SK-N-SH (cell line): ENCODE measurements at regions not wholly inside any gene's neighbourhood (a gene's known extent, or its start where the extent isn't known, plus 50 kb on each side); places are given as distances from the start of the nearest gene placed in this dataset.

Source experiments
- CTCF ChIP-seq: fragments of 200-600 bp; sonication (generic); IDR thresholded peaks from 2 replicates; pipeline ENCODE4 v1.6.1; 2017; ENCODE audit warnings: antibody characterized with exemption, mild to moderate bottlenecking, moderate library complexity
- EP300 ChIP-seq, 2 experiments: IDR thresholded peaks; 2 replicates each; pipeline versions ENCODE4 v1.4.0 to v1.6.1; 2012; ENCODE audit warnings: borderline replicate concordance in 1 of 2, low read depth in 1 of 2, low read length in 1 of 2
- FOSL2 ChIP-seq: IDR thresholded peaks from 2 replicates; pipeline ENCODE4 v1.4.0; 2012; ENCODE audit warnings: low read depth, mild to moderate bottlenecking, moderate library complexity, borderline replicate concordance
- FOXJ3 ChIP-seq: sonication (generic); formaldehyde crosslinking; IDR thresholded peaks from 2 replicates; pipeline ENCODE4 v1.5.1; 2020; ENCODE audit warnings: mild to moderate bottlenecking, missing genetic modification reagents
- FOXM1 ChIP-seq: IDR thresholded peaks from 2 replicates; pipeline ENCODE4 v1.4.0; 2012; ENCODE audit warnings: low read depth, mild to moderate bottlenecking
- GABPA ChIP-seq: IDR thresholded peaks from 2 replicates; pipeline ENCODE4 v1.4.0; 2012; ENCODE audit warnings: low read depth, mild to moderate bottlenecking
- POLR2AphosphoS5 ChIP-seq: IDR thresholded peaks from 2 replicates; pipeline ENCODE4 v1.6.1; 2012; ENCODE audit warnings: low read depth, low read length
- RFX5 ChIP-seq: IDR thresholded peaks from 2 replicates; pipeline ENCODE4 v1.6.1; 2012; ENCODE audit warnings: mild to moderate bottlenecking, improper control_type of control experiment, low read length
- SIN3A ChIP-seq: IDR thresholded peaks from 2 replicates; pipeline ENCODE4 v1.6.1; 2012; ENCODE audit warnings: low read depth, mild to moderate bottlenecking, low read length, moderate library complexity, borderline replicate concordance
- TAF1 ChIP-seq: IDR thresholded peaks from 2 replicates; pipeline ENCODE4 v1.6.1; 2012; ENCODE audit warnings: low read depth, mild to moderate bottlenecking, low read length, moderate library complexity, borderline replicate concordance
- USF1 ChIP-seq: IDR thresholded peaks from 2 replicates; pipeline ENCODE4 v1.4.0; 2012; ENCODE audit warnings: low read depth, borderline replicate concordance

- TF ChIP-seq USF1, result no peak
- TF ChIP-seq CTCF, result no peak
- no peak for TF ChIP-seq FOXJ3 (CRISPR knock-in tag)
- TF ChIP-seq SIN3A, result no peak
- TF ChIP-seq RFX5, result no peak
- TF ChIP-seq GABPA, result no peak
- no peak for TF ChIP-seq FOXM1
- TF ChIP-seq POLR2AphosphoS5, result no peak
- no peak for TF ChIP-seq EP300 (IDR thresholded peaks at IDR 0.05; ENCODE audit: borderline replicate concordance in 1 of 2, low read depth in 1 of 2, low read length in 1 of 2)
- no peak for TF ChIP-seq TAF1
- TF ChIP-seq FOSL2, result no peak
Observed at GRCh38 chr17:14926073-14926472, 339.1 kb downstream of the PMP22 start.
